HG03060 (cell line): ENCODE measurements at regions not wholly inside any gene's neighbourhood (a gene's known extent, or its start where the extent isn't known, plus 50 kb on each side); places are given as distances from the start of the nearest gene placed in this dataset.
"Not testable (repeated sequence)": the region's sequence is repeated elsewhere in the genome, so short reads cannot be mapped to it uniquely, and the experiment has no call there.

ENCODE experiments used
- ATAC-seq: cut with Tn5 transposase; IDR thresholded peaks from one replicate; pipeline ENCODE4 v1.9.1; 2021; ENCODE audit warnings: low read depth, moderate number of reproducible peaks; ENCODE audit not compliant: unreplicated experiment

DNA sequence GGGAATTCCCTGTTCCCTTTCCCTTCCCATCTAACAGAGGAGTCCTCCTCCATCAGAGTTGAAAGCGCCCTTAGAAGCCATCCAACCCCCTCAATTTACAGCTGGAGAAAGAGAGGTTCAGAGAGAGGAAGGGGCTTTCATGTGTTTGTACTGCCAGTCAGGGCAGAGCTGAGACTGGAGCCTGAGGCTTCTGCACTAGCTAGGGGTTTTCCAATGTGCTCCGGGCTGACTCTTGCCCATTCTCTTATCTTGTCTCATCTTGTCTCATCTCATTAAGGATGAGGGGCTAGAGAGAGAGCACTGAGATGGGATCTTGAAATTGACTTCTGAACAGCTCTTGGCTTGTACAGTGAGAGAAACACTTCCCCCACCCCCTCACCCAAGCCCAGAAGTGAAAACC, 67.4 kb upstream of the SHB start:
- no peak for ATAC-seq

DNA sequence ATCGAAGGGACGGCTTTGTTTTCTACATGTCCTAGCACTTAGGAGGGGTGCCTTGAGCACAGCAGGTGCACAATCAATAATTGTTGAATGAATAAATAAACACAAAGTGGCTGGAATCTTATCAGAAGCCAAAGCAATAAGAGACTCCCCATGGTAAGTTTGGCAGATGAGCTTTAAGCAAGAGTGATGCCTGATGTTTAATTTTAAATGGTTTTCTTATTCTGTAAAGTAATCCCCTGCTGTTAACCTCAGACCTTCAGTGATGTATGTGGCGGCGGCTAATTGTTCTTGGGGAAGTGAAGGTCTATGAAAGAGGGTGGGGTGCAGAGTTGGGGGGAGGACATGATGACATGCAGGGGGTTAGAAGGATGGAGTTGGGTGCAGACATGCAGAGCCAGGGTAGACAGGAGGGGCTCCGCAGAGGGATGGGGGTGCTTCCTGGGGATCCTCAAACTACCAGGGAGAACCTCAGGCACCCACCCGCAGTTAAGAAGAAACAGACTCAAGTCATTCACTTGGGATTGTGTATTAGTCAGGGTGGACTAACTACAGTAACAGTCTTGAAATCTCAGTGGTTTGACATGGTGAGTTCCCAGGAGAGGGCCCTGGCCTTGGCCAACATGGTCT, 65.7 kb upstream of the SHB start:
- no peak for ATAC-seq

DNA sequence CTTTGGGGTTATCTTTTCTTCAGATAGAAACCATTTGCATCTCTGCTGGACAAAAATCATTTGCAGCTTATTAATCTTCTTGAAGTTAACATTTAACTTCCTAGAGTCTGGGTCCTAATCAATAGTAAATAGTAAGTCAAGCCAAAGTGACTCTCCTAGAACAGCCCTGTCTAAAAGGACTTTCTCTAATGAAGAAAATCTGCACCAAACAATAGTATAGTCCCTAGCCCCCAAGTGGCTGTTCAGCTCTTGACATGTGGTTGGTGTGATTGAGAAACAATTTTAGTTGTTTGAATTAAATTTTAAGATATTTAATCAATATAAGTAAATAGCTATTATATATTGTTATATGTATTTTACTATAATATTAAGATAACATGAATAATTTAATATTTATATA, 64.6 kb upstream of the SHB start:
- no peak for ATAC-seq

- no peak for ATAC-seq
Measured at GRCh38 chr9:38132956-38133355, 63.9 kb upstream of the SHB start.

- ATAC-seq, result no peak
Measured at GRCh38 chr9:38131729-38132128, 62.7 kb upstream of the SHB start.

DNA sequence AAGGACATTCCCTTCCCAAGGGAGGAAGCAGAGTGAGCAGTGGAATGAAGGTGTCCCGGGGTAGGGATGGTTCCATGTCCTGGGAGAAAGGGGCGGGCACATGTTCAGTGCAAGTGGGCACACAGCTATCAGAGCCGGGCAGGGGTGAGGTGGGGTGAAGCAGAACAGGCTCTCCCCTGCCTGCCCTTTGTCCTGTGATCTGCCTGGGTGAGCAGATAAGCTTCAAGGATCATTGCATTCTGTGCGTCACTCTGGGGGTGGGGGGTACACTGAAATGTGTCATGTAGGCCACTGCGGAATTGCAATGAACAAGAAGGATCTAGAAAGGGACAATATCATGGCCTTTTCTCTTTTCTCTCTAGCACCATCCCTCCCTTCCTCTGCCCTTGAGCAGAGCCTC, 61.7 kb upstream of the SHB start:
- no peak for ATAC-seq

GRCh38 chr9:38129366-38129765, 60.3 kb upstream of the SHB start:
- ATAC-seq, result no peak

- ATAC-seq, result no peak
Measured at GRCh38 chr9:38128752-38129270, 59.8 kb upstream of the SHB start.

DNA sequence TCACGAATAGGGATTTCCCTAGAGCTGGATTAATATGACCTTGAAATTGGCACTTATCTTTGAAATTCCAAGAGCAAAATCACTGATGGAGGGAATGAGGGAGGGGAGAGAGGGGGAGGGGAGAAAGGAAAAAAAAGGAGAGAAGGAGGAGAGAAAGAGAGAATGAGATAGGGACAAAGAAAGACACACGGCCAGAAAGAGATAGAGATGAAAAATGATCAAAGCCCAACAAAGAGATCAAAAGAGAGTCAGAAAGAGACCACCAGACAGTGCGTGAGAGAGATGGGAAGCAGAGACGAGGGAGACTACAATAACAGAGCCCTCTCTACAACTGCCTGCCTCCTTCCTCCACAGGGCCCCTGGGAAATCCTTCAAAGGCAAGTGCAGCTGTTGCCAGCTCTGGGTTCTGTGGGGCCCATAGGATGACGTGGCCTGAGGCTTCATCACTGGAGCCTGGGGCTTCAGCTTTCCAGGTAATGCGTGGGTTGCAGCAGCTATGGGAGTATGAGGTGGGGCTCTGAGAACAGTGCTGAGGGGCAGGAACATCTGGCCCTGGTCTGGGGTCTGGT, 58.3 kb upstream of the SHB start:
- no peak for ATAC-seq

GRCh38 chr9:38126730-38127129, 57.7 kb upstream of the SHB start:
- ATAC-seq, result no peak

- ATAC-seq, result no peak
Measured at GRCh38 chr9:38125889-38126288, 56.9 kb upstream of the SHB start.

- ATAC-seq, result not testable (repeated sequence)
Measured at GRCh38 chr9:38123359-38123758, 54.3 kb upstream of the SHB start.

DNA sequence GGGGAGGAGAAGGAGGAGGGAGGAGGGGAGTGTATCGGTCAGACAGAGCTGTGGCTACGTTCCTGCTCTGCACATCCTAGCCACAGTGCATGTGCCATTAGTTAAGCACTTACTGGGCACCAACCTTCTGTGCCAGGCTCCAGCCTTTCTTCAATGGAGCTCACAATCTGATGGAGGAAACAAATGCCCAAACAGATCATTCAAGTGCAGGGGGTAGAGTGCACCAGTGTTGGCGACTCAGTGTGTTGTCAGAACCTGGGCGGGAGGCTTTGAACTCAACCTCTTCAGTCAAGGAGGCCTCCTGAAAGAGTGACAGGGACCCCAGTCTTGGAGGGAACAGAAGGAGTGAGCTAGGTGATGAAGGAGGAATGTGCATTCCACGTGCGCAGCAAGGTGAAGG, 51.9 kb upstream of the SHB start:
- ATAC-seq, result no peak

DNA sequence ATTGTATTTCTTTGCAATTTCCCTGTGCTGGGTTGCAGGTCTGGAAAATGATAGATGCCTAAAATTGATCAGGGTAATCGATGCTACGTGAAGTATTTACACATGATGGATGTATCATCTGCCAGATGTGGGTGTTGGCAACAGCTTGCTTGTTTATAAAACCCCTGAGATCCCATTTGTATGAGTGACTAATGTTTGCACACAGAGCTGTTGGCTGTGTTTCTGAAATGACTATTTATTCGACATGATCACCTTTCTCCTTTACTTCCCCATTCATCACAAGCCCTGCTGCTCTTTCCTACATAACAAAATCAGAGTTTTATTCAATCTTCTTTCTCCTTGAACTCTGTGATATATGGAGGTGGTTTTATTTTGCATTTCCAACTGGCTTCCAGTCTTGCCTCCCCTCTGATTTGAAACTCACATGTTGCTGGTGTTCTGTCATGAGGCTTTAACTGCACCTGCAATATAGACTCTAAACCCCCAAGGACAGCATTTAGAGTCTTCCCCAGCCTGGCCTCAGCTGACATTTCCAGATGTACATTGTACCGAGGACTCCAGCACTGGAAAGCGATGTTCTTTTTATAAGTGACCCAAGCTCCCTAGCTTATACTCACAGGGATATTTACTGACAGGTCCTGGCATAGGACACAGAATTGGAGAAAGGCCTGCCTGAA, 50.7 kb upstream of the SHB start:
- no peak for ATAC-seq

- ATAC-seq, result no peak
Measured at GRCh38 chr9:38118862-38119438, 49.9 kb upstream of the SHB start.
